HG03432 (cell line): ENCODE measurements at regions not wholly inside any gene's neighbourhood (a gene's known extent, or its start where the extent isn't known, plus 50 kb on each side); places are given as distances from the start of the nearest gene placed in this dataset.

Experiments
- ATAC-seq: cut with Tn5 transposase; IDR thresholded peaks from one replicate; pipeline ENCODE4 v1.9.1; 2021; ENCODE audit warnings: mild to moderate bottlenecking, moderate library complexity; ENCODE audit not compliant: unreplicated experiment

- no peak for ATAC-seq
Measured at GRCh38 chr3:110181226-110181625, 843.9 kb upstream of the DPPA4 start.

DNA sequence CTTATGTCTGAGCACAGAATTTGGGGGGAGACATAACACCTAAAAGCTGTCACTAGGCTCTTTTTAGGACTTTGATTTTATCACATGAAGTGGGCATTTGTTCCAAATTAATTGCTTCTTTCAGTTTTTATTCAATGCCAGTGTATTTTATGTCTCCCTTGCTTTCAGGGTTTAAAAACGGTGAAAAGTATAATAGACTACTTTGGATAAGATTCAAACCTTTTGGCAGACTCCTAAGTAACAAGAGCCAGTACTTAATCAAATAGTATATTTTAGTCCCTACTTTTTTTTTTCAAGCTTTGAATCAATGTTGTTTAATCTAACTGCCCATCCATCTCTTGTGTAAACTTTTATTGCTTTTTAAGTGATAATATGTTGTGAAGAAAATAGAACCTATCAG is 847.2 kb upstream of the DPPA4 start:
- no peak for ATAC-seq

- ATAC-seq, result no peak
Measured at GRCh38 chr3:110193074-110193473, 855.7 kb upstream of the DPPA4 start.

DNA sequence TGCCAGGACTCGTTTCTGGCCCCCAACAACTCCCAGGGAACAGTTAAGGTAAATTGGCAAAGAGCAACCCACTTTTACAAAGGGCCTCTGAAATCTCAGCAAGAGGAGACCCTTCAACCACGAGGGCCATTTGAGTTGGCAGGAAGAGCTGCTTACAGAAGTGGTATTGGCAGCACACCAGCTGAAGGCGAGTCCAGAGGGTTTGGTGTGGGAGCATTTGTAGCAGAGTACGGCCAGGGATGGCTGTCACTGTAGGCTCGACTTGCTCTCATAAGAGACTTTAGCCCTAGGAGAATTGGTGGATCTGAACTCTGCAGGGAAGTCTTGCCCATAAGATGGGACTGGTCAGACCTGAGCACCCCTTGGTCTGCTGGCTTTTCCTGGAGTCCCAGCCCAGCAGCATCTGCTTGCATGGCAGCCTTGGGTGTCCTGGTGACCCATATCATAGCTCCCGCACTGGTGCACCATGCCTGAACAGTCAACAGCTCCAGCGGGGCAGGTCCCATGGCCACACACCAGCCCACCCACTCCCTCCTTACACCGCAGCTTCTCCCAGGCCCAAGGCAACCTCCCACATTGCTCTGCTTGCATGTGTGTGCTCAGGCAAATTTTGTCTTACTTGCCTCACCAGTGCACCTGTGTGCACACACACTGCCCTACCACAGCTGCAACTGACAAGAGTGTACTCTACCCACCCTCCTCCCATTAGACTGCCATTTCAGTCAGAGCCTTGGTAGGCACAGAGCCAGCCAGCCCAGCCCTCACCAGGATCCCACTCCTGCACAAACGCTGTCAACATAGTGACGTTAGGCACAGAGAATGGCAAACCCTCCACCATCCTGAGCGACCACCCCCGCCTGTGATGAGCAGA is 861.6 kb upstream of the DPPA4 start:
- ATAC-seq, result no peak

GRCh38 chr3:110199588-110199943 is 862.2 kb upstream of the DPPA4 start:
- ATAC-seq, result no peak

DNA sequence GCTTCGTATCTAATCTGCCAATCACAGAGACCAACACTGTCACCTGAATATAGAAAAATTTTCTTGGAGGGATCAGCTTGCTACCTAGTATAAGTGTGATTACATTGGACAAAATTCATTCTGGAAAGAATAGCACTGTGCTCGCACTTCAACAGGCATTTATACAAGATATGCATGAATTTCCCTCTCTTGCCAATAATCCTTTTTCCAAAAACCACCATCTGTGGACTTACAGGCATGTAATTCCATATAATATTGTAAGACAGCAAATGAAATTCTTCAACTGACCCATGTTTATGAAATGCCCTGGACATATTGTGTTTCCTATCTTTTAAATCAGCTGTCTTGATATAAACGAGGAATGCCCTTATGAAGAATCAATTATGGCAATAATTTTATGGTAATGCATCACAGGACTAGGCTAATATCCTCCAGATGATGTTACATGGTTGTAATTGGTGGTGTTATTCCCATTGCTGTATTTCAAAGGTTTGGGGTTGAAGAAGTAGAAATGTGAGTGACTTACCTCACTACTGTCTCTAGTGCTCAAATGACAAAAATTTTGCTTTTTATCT is 861.4 kb upstream of the NECTIN3 start:
- ATAC-seq, result no peak

GRCh38 chr3:110226645-110227044 is 845.0 kb upstream of the NECTIN3 start:
- ATAC-seq, result no peak

- ATAC-seq, result no peak
Measured at GRCh38 chr3:110227991-110228390, 843.6 kb upstream of the NECTIN3 start.

DNA sequence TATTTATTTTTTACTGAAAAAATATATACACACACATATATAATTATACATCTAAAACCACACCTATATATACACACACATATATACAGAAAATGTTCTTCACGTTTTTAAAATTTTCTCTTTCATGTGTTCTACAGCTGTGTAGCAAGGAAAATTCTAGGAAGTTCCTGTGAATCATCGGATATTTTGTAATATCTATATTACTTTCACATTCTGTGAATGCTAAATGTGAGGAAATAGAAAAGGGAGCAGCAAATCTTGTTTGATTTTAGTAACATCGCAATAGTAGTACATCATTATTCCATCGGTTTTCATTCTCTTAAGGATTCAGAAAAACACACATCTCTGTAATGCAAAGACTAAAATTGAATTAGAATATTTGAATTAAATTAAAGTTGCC is 836.8 kb upstream of the NECTIN3 start:
- no peak for ATAC-seq

GRCh38 chr3:110236976-110237610 is 834.5 kb upstream of the NECTIN3 start:
- ATAC-seq, result no peak

DNA sequence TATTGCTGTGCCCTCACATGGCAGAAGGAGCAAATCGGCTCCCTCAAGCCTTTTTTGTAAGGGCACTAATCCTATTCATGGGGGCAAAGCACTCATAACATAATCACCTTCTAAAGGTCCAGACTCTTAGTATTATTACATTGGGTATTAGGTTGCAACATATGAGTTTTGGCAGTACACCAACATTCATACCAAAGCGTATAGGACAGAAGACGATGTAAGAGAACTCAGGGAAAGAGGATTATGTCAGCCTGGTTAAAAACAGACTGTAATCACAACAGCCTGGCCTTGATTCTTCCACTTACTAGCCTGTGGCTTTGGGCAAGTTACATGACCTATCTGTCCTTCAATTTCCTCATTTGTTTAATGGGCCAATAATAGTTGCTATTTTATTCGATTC is 828.5 kb upstream of the NECTIN3 start:
- ATAC-seq, result no peak

- ATAC-seq, result no peak
Measured at GRCh38 chr3:110246796-110247376, 824.7 kb upstream of the NECTIN3 start.

DNA sequence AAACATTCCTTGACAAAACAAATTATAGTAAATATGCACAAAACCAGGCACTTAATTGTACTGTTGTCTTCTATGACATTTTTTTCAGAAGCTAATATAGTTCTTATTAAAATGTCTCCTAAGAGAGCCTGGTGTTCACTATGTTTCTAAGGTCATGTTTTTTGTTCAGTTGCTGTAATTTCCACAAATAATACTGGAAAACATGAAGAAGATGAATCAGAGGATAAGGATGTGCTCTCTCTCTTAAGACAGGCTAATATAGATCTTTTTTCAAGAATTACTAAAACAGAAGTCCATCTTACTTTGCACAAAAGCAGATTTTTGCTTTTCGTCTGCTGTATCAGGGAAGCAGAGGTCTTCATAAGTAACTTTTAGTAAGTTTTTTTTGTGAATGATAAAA is 823.0 kb upstream of the NECTIN3 start:
- ATAC-seq, result no peak

- ATAC-seq, result no peak
Measured at GRCh38 chr3:110253794-110254193, 817.8 kb upstream of the NECTIN3 start.

DNA sequence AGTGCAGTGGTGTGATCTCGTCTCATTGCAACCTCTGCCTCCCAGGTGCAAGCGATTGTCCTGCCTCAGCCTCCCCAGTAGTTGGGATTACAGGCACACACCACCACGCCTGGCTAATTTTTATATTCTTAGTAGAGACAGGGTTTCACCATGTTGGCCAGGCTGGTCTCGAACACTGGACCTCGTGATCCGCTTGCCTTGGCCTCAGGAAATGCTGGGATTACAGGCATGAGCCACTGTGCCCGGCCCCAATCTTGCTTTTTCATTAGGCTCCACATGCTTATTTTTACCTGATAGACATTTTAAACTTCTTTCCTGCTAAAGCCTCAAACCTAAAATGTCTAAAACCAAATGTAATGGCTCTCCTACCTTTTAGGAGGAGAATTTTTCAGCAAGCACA is 817.0 kb upstream of the NECTIN3 start:
- no peak for ATAC-seq

GRCh38 chr3:110261141-110261540 is 810.5 kb upstream of the NECTIN3 start:
- no peak for ATAC-seq

DNA sequence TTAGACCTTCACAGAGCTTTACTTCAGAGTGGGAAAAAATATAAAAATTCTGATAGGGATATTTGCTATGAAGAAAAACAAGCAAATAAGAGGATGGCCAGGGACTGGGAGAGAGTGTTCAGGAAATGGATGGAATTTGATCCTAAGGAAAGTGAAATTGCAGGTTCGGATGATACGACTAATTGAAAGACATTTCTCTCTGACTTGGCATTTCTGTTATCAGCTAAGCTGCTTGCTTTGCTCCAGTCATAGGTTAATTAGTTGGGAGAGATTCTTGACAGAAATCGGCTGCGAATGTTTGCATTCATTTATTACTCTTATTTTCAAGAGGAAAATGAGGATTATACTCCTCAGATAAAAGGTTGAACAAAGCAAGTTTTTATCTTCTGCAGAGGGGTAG is 808.7 kb upstream of the NECTIN3 start:
- no peak for ATAC-seq

- no peak for ATAC-seq
Measured at GRCh38 chr3:110265302-110265701, 806.3 kb upstream of the NECTIN3 start.

DNA sequence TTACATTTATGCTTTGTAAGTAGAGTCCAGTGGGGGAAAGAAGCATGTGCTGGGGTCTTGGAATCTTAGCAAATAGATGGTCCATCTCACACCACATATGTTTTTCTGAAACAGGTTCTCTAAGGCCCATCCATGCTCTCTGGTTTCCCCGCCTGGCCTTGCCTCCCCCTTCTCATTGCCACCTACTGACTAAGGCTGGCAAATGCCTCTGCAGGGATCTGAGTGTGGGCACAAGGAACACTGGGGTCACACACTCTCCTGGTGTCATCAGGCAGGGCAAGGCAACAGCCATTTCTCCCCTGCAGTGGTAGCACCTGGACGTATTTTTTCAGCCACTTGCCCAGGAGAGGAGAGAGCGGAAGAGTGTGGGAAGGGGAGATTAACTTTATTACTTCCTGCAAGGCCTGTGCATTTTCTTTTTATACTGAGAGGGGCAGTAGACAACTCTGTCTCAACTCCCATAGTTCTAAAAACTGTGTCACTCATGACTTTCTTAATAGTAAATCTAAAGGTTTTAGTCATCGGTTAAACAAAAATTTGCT is 804.2 kb upstream of the NECTIN3 start:
- ATAC-seq, result no peak

DNA sequence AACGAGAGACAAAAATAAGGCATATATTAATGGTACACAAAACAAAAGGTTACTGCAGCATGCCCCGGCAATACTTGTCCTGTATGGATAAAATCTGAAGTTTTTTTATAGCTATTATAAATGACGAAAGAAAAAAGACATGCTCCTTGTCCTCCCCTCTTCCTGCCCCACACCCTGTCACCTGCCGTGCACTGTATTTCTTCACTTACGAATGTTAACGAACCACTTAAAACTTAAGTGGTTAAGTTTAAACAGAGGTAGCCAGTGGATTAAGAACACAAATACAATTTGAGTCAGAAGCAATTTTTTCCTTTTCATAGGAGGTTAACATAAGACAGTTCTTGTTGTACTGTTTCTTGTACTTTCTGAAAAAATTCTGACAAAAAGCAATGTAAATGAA is 799.1 kb upstream of the NECTIN3 start:
- ATAC-seq, result no peak

DNA sequence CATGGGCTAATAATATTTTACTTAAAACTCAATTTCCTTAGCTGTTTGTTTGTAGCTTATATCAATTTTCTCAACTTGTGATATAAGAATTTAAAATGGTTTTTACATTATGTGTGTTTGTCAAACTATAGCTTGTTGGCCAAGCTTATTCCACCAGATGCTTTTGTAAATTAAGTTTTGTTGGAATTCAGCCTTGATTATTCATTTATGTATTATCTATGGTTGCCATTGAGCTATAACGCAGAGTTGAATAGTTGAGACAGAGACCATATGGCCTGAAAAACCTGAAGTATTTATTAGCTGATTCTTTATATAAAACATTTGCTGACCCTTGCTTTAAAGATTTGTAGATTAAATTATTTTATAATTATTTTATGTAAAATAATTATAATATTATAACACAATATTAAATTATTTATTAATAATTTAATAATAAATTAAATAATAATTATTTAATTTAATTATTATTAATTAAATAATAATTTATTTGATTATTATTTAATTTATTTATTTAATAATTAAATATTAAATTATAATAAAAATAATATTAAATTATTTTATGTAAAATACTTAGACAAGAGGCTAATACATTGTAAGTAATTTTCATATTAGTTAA is 779.6 kb upstream of the NECTIN3 start:
- no peak for ATAC-seq
